Left lung (tissue), 4 donors: ENCODE measurements at regions not wholly inside any gene's neighbourhood (a gene's known extent, or its start where the extent isn't known, plus 50 kb on each side); places are given as distances from the start of the nearest gene placed in this dataset.

Source experiments
- ATAC-seq: fragments of 200-7000 bp; cut with Tn5 transposase; one replicate; pipeline ENCODE4 v1.9.1; 2020; ENCODE audit warnings: moderate library complexity
- DNase-seq, 4 donors: peaks; one replicate each; pipeline ENCODE4 v3.0.0-alpha.2; 2013 to 2020
- H3K27ac ChIP-seq, 2 donors: fragments of 200-600 bp; sonication (generic) in 1 of 2; one replicate each; pipeline versions ENCODE4 v1.5.0 to v1.8.0; 2020 to 2021
- H3K27me3 ChIP-seq, 2 donors: fragments of 200-600 bp; sonication (generic) in 1 of 2; one replicate each; pipeline versions ENCODE4 v1.5.0 to v1.8.0; 2020 to 2021
- H3K36me3 ChIP-seq, 2 donors: fragments of 200-600 bp; sonication (generic) in 1 of 2; one replicate each; pipeline versions ENCODE4 v1.5.0 to v1.8.0; 2020 to 2021
- H3K4me1 ChIP-seq, 2 donors: fragments of 200-600 bp; one replicate each; pipeline ENCODE4 v1.8.0; 2021
- H3K4me3 ChIP-seq, 2 donors: fragments of 200-600 bp; sonication (generic) in 1 of 2; one replicate each; pipeline versions ENCODE4 v1.5.0 to v1.8.0; 2020 to 2021; ENCODE audit warnings: mild to moderate bottlenecking in 1 of 2
- H3K9me3 ChIP-seq, 2 donors: fragments of 200-600 bp; sonication (generic) in 1 of 2; one replicate each; pipeline versions ENCODE4 v1.5.0 to v1.8.0; 2020 to 2021
- intact Hi-C, 2 donors: fragments of 100-400 bp; cut with DNase I; formaldehyde crosslinking; loops; one replicate each; pipeline versions ENCODE4 v1.11.2 to v1.14.2; 2022
- TF ChIP-seq, protein P1 (sequence below), 2 donors: fragments of 200-600 bp; sonication (generic) in 1 of 2; IDR thresholded peaks; one replicate each; pipeline versions ENCODE4 v1.5.0 to v1.8.0; 2021; ENCODE audit warnings: antibody characterized with exemption in 2 of 2
- donor health status: DM: no; HTN: yes; CAD: no.
- donor health status: DM: no; HTN: no; CAD: no.

DNA sequence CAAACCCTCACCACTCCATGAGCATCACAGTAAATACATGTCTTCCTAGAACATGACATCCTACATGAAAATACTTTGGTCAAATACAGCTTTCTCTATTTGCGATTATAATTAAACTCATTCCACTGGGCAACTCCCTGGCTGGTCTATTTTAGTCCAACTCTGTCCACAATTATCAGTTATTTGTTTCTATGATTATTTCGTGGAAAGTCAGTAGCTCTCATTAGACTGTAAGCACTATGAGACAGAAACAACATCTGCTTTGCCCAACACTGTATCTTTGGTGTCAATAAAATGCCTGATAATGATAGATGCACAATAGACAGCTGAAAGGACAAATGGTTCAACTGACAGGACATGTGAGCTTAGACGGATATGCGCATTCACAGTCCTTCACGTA, 292.0 kb downstream of the KLF12 start:
- intact Hi-C loops: no loop called here
- H3K4me1 ChIP-seq: no peaks in the 10 kb centered on the region
- DNase-seq (no peak), ATAC-seq (no peak)
- H3K27me3 ChIP-seq: no peaks in the 10 kb centered on the region
- TF ChIP-seq, protein P1, sequence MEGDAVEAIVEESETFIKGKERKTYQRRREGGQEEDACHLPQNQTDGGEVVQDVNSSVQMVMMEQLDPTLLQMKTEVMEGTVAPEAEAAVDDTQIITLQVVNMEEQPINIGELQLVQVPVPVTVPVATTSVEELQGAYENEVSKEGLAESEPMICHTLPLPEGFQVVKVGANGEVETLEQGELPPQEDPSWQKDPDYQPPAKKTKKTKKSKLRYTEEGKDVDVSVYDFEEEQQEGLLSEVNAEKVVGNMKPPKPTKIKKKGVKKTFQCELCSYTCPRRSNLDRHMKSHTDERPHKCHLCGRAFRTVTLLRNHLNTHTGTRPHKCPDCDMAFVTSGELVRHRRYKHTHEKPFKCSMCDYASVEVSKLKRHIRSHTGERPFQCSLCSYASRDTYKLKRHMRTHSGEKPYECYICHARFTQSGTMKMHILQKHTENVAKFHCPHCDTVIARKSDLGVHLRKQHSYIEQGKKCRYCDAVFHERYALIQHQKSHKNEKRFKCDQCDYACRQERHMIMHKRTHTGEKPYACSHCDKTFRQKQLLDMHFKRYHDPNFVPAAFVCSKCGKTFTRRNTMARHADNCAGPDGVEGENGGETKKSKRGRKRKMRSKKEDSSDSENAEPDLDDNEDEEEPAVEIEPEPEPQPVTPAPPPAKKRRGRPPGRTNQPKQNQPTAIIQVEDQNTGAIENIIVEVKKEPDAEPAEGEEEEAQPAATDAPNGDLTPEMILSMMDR (IDR thresholded peaks at IDR 0.05): no peak
- no peaks in the 10 kb centered on the region for H3K36me3 ChIP-seq
- H3K27ac ChIP-seq: no peak overlapping the region
- H3K9me3 ChIP-seq: no peaks in the 10 kb centered on the region
- H3K4me3 ChIP-seq: no peak overlapping the region

DNA sequence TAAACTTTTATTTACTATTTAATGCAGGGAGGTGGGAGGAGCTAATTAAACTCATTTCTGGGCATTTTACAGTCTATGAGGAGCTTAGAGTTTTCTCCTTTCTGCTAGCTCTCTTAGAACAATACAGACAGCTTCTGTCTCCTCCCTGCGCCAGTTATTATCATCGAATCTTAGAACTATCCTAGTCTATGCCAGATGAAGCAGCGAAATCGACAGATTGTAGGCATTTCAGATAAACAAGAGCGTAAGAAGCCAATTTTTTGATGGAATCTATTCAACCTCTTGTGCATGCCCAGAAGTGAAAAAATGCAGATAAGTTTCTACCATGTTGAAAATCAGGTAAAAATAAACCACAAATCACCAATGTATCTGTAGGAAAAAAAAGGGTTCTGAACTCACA, 297.1 kb downstream of the KLF12 start:
- ATAC-seq (no peak), DNase-seq (no peak)
- Histone ChIP-seq H3K4me1 (no peaks in the 10 kb centered on the region), H3K36me3 (no peaks in the 10 kb centered on the region), H3K27ac (no peak overlapping the region), H3K9me3 (no peaks in the 10 kb centered on the region), H3K4me3 (no peak overlapping the region), H3K27me3 (no peaks in the 10 kb centered on the region)
- intact Hi-C loops: no loop called here
- TF ChIP-seq, protein P1 (IDR thresholded peaks at IDR 0.05): no peak

DNA sequence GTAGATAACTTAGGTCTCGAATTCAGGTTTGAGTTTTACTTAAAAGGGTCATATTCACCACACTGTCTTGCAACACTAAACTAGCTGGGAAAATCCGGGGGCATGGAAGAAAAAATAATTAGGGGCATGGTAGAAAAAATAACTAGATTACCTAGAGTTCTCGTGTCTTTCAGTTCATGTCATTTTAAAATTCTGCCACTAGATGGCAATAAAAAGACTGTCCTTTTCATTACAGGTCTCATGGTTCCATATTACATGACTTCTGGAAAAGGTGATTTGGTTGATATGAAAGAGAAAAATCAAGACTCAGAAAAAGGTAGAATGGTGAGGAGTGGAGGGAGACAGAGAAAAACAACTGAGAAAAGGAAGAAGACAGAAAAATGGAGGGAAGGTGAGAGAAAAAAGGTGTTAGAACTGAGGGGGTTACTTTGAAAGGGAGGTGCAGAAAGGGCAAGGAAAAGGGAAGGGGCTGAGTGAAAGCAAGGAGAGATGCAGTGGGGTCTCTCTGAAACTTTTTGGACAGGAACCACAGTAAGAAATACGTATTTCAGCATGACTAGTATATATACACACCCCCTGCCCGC, 299.0 kb downstream of the KLF12 start:
- H3K9me3 ChIP-seq: no peaks in the 10 kb centered on the region
- no peak overlapping the region for H3K27ac ChIP-seq
- DNase-seq (peak in 1 of 4 donors; percentile 28), ATAC-seq (peak; percentile 64)
- no peaks in the 10 kb centered on the region for H3K4me1 ChIP-seq
- H3K36me3 ChIP-seq: no peaks in the 10 kb centered on the region
- H3K27me3 ChIP-seq: no peaks in the 10 kb centered on the region
- TF ChIP-seq, protein P1 (IDR thresholded peaks at IDR 0.05): peak; percentile 49 to 62
- no peak overlapping the region for H3K4me3 ChIP-seq
- intact Hi-C loops: no loop called here

DNA sequence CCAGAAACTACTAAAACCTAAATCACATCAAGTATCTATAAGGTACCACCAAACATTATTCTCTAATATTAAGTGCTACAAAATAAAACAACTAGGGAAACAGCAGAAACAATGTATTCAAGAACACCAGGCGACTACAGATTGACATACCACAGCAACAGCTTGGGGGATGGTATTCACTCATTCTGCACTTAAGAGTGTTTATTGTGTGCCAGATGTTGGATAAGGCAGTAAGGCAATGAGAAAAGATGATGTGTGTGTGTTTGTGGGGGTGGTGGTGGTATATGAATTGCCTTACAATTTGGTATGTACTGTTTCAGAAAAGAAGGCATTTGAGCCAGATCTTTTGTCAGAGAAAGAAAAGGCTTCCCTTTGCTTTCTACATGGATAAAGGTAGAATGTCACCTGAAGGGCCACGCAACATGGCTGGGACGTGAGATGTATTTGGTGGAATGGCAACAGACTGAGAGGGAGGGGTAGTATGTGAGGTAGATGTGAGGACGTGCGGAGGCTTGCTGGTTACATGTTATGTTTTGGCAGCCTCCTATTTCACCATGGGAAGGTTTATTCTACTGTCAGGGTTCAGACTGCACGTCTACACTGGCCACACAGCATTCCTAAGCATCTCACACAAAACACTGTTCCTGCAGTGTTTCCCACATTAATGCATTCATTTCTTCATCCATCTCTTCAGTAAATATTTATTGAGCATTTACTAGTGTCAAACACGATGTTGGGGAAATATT, 300.7 kb downstream of the KLF12 start:
- no peaks in the 10 kb centered on the region for H3K36me3 ChIP-seq
- no peaks in the 10 kb centered on the region for H3K9me3 ChIP-seq
- H3K27ac ChIP-seq: no peak overlapping the region
- intact Hi-C loops: no loop called here
- H3K27me3 ChIP-seq: no peaks in the 10 kb centered on the region
- DNase-seq (no peak), ATAC-seq (no peak)
- H3K4me1 ChIP-seq: peaks cover 0 to 6% of the 10 kb centered on the region in 2 donors
- TF ChIP-seq, protein P1 (IDR thresholded peaks at IDR 0.05): no peak
- H3K4me3 ChIP-seq: no peak overlapping the region

DNA sequence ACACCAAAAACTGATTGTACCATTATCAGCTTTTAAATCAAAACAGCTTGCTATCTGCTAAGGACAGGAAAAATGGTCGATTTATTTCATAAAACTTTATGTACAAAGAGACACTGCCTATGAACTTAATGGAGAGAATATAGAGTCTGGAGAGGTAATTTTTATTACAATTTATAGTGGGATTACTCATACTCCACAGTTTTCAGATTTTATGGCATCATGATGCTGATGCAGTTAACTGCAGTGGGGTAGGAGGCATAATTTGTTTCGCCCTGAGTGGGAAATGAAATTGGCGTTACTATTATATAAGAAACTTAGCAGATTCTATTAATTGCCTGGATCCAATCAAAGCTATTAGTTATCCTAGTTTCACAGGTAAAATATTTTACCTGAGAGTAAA, 301.4 kb downstream of the KLF12 start:
- DNase-seq (no peak), ATAC-seq (no peak)
- Histone ChIP-seq H3K9me3 (no peaks in the 10 kb centered on the region), H3K36me3 (no peaks in the 10 kb centered on the region), H3K4me3 (no peak overlapping the region), H3K27me3 (no peaks in the 10 kb centered on the region), H3K4me1 (peaks cover 0 to 6% of the 10 kb centered on the region in 2 donors), H3K27ac (no peak overlapping the region)
- intact Hi-C loops: no loop called here
- TF ChIP-seq, protein P1 (IDR thresholded peaks at IDR 0.05): no peak
